ENCODE measurements at regions not wholly inside any gene's neighbourhood (a gene's known extent, or its start where the extent isn't known, plus 50 kb on each side); places are given as distances from the start of the nearest gene placed in this dataset.

DNA sequence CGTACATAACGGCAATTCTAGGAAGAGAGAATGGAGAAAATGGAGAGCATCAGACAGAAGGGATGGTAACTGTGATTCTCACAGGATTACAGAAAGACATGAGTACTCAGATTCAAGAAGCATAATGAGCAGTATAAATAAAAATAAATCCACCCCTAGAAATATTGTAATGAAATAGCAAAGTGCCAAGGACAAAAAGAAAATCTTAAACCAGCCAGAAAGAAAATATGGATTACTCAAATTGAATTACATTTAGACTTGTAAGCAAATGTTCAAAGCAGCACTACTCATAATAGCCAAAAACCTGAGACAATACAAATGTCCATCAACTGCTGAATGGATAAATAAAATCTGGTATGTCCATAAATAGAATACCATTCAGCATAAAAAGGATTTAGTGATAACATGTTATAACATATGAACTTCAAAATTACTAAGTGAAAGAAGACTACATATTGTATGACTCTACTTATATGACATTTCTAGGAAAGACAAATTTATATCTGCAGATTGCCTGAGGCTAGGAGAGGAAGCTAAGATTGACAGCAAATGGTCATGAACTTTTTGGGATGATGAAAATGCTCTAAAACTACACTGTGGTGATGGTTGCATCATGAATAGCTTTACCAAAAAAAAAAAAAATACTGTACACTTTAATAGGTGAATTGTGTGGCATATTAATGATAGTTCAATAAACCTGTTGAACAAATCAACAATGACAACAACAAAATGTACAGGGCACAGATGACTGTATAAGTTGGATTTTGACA, 63.4 kb upstream of the SPTBN1 start:
- no peak for DNase-seq (ENCODE audit: low spot score)

DNA sequence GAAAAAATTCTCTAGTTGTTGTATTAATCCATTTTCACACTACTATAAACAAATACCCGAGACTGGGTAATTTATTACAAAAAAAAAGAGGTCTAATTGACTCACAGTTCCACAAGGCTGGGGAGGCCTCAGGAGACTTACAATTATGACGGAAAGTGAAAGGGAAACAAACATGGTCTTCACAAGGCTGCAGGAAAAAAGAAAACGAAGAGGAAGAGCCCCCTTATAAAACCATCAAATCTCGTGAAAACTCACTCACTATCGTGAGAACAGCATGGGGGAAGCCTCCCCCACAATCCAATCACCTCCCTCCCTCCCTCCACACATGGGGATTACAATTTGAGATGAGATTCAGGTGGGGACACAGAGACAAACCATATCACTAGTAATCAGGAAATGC, 61.7 kb upstream of the SPTBN1 start:
- no peak for DNase-seq (ENCODE audit: low spot score)

DNA sequence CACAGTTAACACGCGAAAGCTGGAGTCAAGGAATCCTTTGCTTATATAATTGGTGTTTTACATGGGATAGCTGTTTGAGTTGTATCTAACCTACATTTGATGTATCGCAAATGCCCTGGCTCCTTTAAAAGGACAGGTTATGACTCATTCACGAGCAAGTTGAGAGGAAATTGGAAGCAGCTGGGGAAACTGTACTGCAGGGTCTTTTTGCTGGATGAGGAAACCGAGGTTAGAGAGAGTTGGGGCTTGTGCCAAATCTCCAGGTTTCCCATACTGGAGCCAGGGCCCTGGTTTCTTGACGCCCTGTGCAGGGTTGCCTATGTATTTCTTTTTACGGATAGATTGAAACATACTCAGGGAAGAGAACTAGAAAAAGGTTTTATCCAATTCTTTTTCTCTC, 60.0 kb upstream of the SPTBN1 start:
- no peak for DNase-seq (ENCODE audit: low spot score)

DNA sequence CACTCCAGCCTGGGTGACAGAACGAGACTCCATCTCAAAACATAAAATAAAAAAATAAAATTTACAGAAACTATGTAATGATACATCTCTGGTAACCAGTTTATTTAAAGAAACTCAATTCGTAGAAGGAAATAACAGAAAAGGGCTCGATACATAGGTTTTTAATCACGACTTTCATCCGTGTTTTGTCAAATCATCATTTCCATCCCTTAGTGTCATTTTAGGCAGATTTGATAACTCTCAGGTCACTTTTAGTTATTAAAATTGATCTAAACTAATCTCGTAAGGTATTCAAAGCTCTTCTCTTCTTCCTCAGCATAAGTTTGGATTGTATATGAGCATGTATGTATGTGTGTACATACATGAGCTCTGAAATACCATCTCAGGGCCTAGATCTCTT, 59.3 kb upstream of the SPTBN1 start:
- no peak for DNase-seq (ENCODE audit: low spot score)

DNA sequence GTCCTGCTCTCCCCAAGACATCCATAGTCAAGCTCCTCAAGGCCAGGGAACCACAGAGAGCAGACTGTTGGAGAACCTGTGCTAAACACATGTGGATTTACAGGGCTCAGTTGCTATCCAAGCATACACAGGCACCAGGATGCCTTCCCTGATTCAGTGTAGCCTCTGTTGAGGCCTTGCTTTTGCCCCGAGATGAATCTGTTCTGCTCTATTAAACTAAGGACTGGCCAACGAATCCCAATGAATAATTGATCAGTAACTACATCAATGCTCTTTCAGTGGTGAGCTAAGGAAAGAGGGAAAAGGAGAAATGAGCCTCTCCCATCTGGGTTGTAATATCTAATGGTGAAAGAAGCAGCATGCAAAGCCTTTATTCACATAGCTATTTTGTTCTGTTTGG, 58.7 kb upstream of the SPTBN1 start:
- no peak for DNase-seq (ENCODE audit: low spot score)

DNA sequence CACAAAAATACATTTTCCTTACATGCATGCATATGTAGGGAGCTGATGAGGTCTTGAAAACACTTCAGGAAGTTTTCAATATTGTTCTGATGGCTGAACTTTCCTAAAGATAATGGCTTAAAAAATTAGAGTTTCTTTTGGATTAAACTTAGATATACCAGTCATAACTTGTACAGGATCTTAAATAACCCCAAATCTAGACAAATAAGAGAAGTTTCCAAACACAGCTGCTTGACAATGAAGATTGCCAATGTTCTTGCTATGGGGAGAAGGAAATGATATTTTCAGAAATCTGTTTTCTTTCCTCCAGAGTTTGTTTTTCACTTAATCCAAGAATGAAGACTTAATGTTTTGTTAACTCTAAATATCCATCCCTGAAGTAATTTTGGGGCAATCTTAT, 54.6 kb upstream of the SPTBN1 start:
- DNase-seq (ENCODE audit: low spot score), result no peak

DNA sequence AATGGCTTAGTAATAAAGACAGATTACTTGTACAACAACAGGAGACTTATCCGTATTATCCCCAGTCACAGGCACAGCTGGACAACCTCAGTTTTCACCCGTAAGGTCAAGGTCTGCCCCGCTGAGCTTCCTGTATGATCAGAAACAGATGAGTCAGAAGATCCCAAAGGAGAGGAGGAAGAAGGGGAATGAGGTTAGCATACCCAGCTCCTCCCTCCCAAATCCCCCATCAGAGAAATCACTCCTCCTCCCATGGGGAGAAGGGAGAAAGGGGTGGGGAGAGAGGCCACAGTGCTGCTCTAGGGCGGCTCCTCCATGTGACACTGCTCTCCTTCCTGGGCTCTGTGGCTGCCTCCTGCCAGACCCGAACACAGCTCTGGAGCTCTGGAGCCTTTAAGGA, 53.8 kb upstream of the SPTBN1 start:
- DNase-seq (ENCODE audit: low spot score), result no peak

DNA sequence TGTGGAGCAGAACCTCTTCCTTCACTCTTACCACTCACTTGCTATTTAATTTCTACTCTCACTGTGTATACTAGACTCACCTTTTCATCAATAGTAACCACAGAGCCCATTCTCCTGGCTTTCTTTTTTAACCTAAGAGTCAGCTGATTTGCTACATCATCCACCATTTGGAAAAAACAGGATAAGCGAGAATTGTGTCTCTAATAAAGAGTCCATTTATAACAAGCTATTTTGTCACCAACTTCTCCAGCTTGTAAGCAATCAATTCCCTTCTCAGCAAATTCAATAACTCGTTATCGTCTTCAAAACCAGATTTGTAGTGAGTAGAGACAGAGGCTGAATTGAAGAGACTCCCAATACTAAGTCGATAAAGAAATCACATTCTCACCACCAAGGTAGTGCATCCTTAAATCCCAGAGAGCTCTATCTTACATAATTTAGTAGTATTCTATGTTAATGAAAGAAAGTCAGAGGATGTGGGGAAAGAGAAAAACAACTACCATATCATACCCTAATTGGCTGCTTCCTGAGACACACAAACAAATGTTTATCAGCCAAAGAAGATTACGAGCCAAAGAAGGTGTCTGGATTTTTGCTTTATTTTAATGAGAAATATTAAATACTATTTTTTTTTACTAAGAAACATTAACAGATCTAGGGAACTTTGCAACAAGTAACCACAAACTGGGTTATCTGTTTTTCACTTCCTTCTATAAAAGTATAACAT, 52.5 kb upstream of the SPTBN1 start:
- DNase-seq (ENCODE audit: low spot score), result no peak

DNA sequence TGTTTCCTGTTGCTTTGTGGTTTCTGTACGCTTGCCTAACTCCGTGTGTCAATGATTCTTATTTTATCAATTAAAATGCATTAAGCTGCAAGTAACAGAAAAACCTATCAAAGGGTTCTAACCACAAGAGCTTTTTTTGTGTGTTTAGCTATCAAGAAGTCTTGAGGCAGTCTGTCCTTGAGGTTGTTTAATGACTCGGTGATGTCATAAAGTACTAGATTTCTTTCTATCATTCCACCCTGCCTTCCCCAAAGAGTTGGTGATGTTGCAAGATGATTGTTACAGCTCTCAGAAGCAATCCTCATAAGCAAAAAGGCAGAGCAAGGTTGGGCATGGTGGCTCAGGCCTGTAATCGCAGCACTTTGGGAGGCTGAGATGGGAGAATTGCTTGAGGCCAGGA, 51.9 kb upstream of the SPTBN1 start:
- no peak for DNase-seq (ENCODE audit: low spot score)

DNA sequence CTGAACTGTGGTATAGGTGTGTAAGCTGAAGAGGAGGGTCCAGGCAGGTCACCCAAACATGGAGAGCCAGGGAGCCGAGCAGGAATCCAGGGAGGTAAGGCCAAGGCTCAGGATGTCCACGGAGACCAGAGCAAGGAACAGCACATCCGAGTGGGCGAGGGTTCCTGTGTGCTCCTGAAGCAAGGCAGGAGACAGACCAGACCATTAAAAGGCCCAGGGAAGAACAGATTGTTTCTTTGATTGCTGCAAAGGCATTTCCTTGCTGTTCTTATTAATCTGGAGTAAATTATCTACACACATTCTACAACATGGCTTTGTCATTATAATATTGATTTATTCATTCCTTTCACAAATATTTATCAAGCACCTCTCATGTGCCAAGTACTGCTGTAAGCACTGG, 50.1 kb upstream of the SPTBN1 start:
- DNase-seq (ENCODE audit: low spot score), result no peak

All from putamen (tissue), 1 donor.